Activated CD8-positive, alpha-beta memory T cell treated with anti-CD3 and anti-CD28 coated beads for 4 hours (primary cell): ENCODE measurements at regions not wholly inside any gene's neighbourhood (a gene's known extent, or its start where the extent isn't known, plus 50 kb on each side); places are given as distances from the start of the nearest gene placed in this dataset.

ENCODE experiments used
- DNase-seq, 2 donors: peaks; one replicate each; pipeline ENCODE4 v3.0.0-alpha.2; 2020; ENCODE audit warnings: low read depth in 2 of 2

GRCh38 chr1:87766737-87767136 is 438.1 kb downstream of the LMO4 start:
- no peak for DNase-seq

GRCh38 chr1:87778896-87779295 is 450.2 kb downstream of the LMO4 start:
- no peak for DNase-seq

- no peak for DNase-seq
Observed at GRCh38 chr1:87781554-87781953, 452.9 kb downstream of the LMO4 start.

DNA sequence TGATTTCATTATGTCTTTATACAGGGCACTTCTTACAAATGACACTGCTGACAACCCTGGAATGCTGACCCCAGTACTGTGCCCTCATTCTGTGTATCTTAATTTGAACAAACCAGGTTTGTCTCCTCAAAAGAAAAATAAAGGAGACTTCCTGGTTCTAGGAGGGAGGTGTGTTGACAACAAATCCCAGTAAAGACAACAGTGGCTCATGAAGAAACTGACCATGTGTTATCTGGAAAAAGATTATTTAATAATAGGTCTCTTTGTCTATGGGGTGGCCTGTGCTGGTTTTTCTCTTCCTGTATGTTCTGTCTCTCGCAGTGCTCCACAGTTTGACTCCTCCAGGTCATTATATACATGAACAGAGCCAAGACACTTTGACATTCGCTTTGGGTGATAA is 454.6 kb downstream of the LMO4 start:
- no peak for DNase-seq

DNA sequence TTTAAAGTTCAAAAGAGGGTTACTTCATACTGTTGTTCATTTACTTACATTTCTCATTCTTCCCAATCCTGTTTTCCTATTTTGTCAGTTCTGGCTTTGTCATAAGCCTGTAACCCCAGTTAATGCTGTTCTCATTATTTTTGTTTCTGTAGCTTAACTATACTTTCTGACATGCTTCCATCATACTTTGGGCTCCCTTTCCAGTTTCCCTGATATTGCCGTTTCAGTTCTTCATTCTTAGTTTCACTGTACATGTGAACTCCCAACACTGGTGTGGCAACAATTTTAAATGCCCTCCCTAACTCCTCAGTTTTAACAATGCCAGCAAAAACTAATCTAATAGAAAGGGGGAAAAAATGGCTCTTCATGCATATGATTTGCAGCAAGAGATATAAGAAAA is 456.7 kb downstream of the LMO4 start:
- no peak for DNase-seq

- DNase-seq: no peak
Observed at GRCh38 chr1:87786229-87786628, 457.5 kb downstream of the LMO4 start.

GRCh38 chr1:87786861-87787545 is 458.3 kb downstream of the LMO4 start:
- DNase-seq: no peak

GRCh38 chr1:87787551-87787950 is 458.9 kb downstream of the LMO4 start:
- no peak for DNase-seq

DNA sequence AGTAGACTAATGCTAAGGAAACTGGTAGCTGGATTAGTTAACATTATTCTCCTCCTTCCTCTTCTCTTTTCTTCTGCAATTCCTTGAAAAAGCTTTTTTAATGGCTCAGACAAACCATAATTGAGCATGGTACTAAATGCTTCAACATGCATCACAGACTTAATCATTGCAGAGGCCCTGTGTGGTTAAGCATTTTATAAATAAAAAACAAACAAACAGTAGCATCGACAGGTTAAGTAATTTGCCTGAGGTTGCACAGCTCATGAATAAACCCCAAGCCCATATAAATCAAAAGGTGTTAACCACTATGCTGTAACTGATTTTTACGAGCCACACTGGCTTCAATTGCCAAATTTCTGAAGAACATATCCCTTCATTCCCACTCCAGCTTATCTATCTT is 462.1 kb downstream of the LMO4 start:
- DNase-seq: no peak

DNA sequence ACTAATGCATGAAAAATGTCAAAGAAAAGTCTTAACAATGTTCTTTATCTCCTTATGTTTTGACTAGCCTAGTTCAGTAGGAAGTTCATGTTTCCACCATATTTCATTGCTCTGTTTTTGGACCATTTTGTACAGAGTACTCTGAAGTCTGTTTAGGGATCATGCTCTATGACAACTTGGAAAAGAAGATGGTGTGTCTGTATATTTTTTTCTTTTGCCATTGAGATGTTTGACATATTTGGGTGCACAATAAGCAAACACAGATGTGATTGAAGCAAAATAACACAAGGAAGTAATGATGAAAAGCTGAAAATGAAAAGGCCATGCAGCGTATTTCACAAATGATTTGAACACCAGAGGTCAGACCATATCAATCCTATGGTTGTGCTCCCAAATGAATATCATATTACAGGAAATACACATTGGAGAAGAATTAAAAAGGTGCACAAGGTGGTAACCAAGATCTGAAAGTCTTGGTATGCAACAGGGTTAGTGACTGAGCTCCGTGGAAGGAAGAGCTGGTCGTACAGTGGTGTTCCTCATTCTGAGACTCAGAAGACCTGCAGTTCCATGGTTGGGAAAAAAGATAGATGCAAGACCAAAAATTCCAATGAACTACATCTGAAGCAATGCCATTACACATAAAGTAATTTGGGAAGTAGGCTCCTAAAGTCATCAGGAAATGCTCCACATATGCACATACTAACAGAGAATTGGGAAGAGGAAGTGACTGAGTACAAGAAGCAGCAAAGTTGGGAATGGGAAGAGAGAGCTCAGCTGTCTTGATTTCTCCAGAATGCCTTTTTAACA is 463.5 kb downstream of the LMO4 start:
- DNase-seq: no peak

- no peak for DNase-seq
Observed at GRCh38 chr1:87794788-87795614, 466.3 kb downstream of the LMO4 start.

- DNase-seq: no peak
Observed at GRCh38 chr1:87795615-87796337, 467.1 kb downstream of the LMO4 start.

GRCh38 chr1:87796471-87796901 is 467.8 kb downstream of the LMO4 start:
- no peak for DNase-seq

- no peak for DNase-seq
Observed at GRCh38 chr1:87799451-87799850, 470.8 kb downstream of the LMO4 start.

DNA sequence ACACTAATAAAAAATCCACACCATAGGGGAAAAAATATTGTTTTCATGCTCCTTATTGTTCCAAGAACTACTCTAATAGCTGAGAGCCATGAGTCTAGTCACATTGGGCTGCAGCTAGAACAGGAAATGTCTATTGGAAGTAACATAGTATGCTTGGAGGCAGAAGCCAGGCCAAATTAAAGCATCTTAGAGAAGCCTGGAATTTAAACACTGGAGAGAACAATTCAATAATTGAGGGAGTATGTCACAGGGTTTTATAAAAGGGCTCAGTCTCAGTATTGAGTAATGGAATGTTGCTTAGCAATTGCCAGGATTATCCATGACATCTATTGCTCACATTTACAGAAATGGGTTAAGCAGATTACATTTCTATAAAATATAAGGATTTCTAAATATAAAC is 471.3 kb downstream of the LMO4 start:
- DNase-seq: no peak

- DNase-seq: no peak
Observed at GRCh38 chr1:87803375-87803774, 474.7 kb downstream of the LMO4 start.

GRCh38 chr1:87804128-87804527 is 475.4 kb downstream of the LMO4 start:
- no peak for DNase-seq

GRCh38 chr1:87805666-87806378 is 477.1 kb downstream of the LMO4 start:
- DNase-seq: no peak

DNA sequence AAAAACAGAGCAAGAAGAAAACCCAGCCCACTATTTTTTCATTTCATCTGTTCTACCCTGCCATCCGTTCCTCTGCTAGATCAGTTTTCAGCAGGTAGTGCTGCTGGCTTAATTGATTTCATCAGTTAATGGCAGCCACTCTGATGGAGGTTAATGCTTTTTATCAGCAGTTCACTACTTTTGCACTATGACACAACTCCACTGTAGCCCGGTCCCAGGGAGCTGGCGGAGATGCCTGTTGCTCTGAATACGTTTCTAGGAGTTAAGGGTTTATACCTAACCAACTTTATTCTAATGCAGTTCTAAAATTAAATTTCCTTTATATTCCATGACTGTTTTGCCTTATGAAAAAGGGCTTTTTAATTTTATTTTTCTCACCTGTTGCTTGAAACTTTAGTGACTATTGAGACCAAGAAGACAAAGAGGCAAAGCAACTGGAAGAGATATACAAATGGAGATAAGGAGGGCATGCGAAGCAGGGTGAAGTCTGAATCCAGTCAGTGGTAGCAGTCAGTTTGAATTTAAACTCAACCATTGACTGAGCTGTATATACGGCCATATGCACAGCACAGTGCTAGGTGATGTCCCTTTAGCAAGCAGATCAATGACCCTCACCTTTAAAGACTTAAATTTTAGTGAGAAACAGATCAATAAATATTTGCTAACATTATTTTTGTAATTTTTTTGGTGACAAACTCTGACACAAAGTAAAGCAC is 477.9 kb downstream of the LMO4 start:
- no peak for DNase-seq

DNA sequence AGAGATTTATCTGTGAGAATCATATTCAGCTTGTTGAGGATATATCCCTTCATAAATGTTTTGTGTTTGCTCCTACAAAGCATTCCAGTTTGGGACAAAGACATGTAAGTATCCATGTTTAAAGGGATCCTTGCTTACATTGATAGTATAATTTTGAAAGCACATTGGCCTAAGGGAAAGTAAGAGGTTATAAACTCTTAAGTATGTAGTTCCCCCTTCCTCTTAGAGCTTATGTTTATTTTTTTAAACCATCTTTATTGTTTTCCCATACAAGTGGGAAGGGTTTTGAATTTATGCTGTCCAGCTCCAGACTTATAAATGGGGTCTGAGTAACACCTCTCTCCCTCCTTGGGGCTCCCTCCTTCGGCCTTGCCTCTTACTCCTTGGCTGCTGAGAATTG is 481.5 kb downstream of the LMO4 start:
- no peak for DNase-seq
